ENCODE measurements at regions not wholly inside any gene's neighbourhood (a gene's known extent, or its start where the extent isn't known, plus 50 kb on each side); places are given as distances from the start of the nearest gene placed in this dataset.

GRCh38 chr3:107209302-107209990 is 167.8 kb upstream of the CCDC54 start:
- H3K4me3 ChIP-seq (ENCODE audit: low read depth, low read length) = no peak overlapping the region
- ChIA-PET CTCF (interaction anchor here (0.8 to 1.5 kb wide), 2 partner anchors 27 to 212 kb away, joined by 3 to 5 read pairs; no protein-coding TSS in a partner anchor), POLR2A (no interaction called here)
- H3K27me3 ChIP-seq (ENCODE audit: control insufficient read depth, insufficient read depth, low read length) = no peaks in the 10 kb centered on the region
- no peak for DNase-seq (ENCODE audit: low read depth, low spot score)
- no peaks in the 10 kb centered on the region for H3K9me3 ChIP-seq (ENCODE audit: control insufficient read depth, insufficient read depth, low read length)
- no peak for TF ChIP-seq CTCF (IDR thresholded peaks at IDR 0.05; ENCODE audit: low read depth, low read length)
- H3K27ac ChIP-seq (ENCODE audit: low read depth, low read length) = no peak overlapping the region

- no peak for TF ChIP-seq CTCF (IDR thresholded peaks at IDR 0.05; ENCODE audit: low read depth, low read length)
- no peak for DNase-seq (ENCODE audit: low read depth, low spot score)
These were observed 165.6 kb upstream of the CCDC54 start for GRCh38 chr3:107211608-107212007.

GRCh38 chr3:107212618-107213017 is 164.6 kb upstream of the CCDC54 start:
- no peak for DNase-seq (ENCODE audit: low read depth, low spot score)
- H3K27ac ChIP-seq (ENCODE audit: low read depth, low read length) = no peak overlapping the region
- TF ChIP-seq CTCF (IDR thresholded peaks at IDR 0.05; ENCODE audit: low read depth, low read length) = no peak
- no peaks in the 10 kb centered on the region for H3K27me3 ChIP-seq (ENCODE audit: control insufficient read depth, insufficient read depth, low read length)
- no peak overlapping the region for H3K4me3 ChIP-seq (ENCODE audit: low read depth, low read length)
- ChIA-PET POLR2A (no interaction called here), CTCF (interaction anchor here (2.2 kb wide), 1 partner anchor 217 kb away, joined by 6 read pairs; no protein-coding TSS in a partner anchor)
- no peaks in the 10 kb centered on the region for H3K9me3 ChIP-seq (ENCODE audit: control insufficient read depth, insufficient read depth, low read length)

More at GRCh38 chr3:107211608-107212007, 165.6 kb upstream of the CCDC54 start:
- Histone ChIP-seq H3K4me3 (ENCODE audit: low read depth, low read length) (no peak overlapping the region), H3K27ac (ENCODE audit: low read depth, low read length) (no peak overlapping the region), H3K27me3 (ENCODE audit: control insufficient read depth, insufficient read depth, low read length) (no peaks in the 10 kb centered on the region), H3K9me3 (ENCODE audit: control insufficient read depth, insufficient read depth, low read length) (no peaks in the 10 kb centered on the region)
- POLR2A ChIA-PET = no interaction called here
- CTCF ChIA-PET = interaction anchor here (0.7 kb wide), 1 partner anchor 24 kb away, joined by 3 read pairs; no protein-coding TSS in a partner anchor

- no peak for DNase-seq (ENCODE audit: low read depth, low spot score)
- Histone ChIP-seq H3K27me3 (ENCODE audit: control insufficient read depth, insufficient read depth, low read length) (no peaks in the 10 kb centered on the region), H3K9me3 (ENCODE audit: control insufficient read depth, insufficient read depth, low read length) (no peaks in the 10 kb centered on the region), H3K4me3 (ENCODE audit: low read depth, low read length) (no peak overlapping the region), H3K27ac (ENCODE audit: low read depth, low read length) (no peak overlapping the region)
- ChIA-PET CTCF (interaction anchor here (2.2 kb wide), 1 partner anchor 216 kb away, joined by 6 read pairs; no protein-coding TSS in a partner anchor), POLR2A (no interaction called here)
- TF ChIP-seq CTCF (IDR thresholded peaks at IDR 0.05; ENCODE audit: low read depth, low read length) = no peak
These were observed 164.1 kb upstream of the CCDC54 start for GRCh38 chr3:107213044-107213669.

- no peak overlapping the region for H3K27ac ChIP-seq (ENCODE audit: low read depth, low read length)
- no peaks in the 10 kb centered on the region for H3K9me3 ChIP-seq (ENCODE audit: control insufficient read depth, insufficient read depth, low read length)
- H3K4me3 ChIP-seq (ENCODE audit: low read depth, low read length) = no peak overlapping the region
- POLR2A ChIA-PET = interaction anchor here (0.7 kb wide), 1 partner anchor 8 kb away, joined by 4 read pairs; no protein-coding TSS in a partner anchor
- no peak for TF ChIP-seq CTCF (IDR thresholded peaks at IDR 0.05; ENCODE audit: low read depth, low read length)
- H3K27me3 ChIP-seq (ENCODE audit: control insufficient read depth, insufficient read depth, low read length) = no peaks in the 10 kb centered on the region
- CTCF ChIA-PET = no interaction called here
- DNase-seq (ENCODE audit: low read depth, low spot score) = no peak
These were observed 161.0 kb upstream of the CCDC54 start for GRCh38 chr3:107216229-107216628.
